ENCODE measurements at regions not wholly inside any gene's neighbourhood (a gene's known extent, or its start where the extent isn't known, plus 50 kb on each side); places are given as distances from the start of the nearest gene placed in this dataset.

DNA sequence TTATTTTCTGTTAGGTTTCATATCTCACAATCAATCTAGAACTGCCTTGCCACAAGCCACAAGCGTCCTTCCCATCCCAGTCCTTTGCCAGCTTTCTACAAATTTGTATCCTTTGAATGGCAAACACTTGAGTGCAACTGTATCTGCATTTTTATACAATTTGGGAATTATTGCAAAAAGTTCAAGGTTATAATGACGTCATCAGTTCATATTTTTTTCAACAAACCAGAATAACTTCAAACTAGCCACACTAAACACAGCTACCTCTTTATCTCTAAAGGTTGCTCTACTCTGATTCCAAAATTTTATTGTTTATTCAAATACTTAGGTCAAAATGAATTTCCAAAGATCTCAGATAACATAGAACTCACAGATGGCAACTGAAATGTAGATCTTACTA is 877.1 kb downstream of the TMEM182 start:
- Histone ChIP-seq H3K27ac (no peak overlapping the region), H3K36me3 (no peaks in the 10 kb centered on the region), H3K4me2 (no peak overlapping the region), H3K9ac (no peak overlapping the region), H3K9me3 (replicated peaks in 1 of 11) (no peaks in the 10 kb centered on the region), H3K4me1 (no peaks in the 10 kb centered on the region), H3K27me3 (no peaks in the 10 kb centered on the region), H4K20me1 (no peaks in the 10 kb centered on the region), H3K4me3 (no peak overlapping the region)
- no peak for TF ChIP-seq Cebpa-rat (IDR thresholded peaks at IDR 0.05)

DNA sequence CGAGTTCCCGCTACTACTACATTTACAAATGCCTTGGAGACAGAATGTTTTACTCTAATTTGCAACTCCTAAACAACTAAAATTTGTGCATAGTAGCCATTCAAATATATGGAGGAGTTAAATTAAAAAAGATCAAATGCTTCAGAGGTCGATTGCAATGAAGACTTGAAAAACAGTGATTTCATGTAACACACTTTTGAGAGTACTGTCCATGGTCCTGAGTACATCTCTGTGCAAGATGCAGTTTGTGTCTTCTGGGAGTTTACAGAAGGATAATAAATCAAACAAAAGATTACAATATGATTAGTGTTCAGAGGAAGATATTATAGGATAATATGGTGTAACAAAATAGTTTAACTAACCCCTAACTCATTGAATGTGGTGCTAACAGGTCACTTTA is 894.7 kb downstream of the TMEM182 start:
- TF ChIP-seq Cebpa-rat (IDR thresholded peaks at IDR 0.05): no peak
- no peaks in the 10 kb centered on the region for H3K36me3 ChIP-seq
- no peaks in the 10 kb centered on the region for H3K9me3 ChIP-seq (replicated peaks in 1 of 11)
- no peak overlapping the region for H3K4me3 ChIP-seq
- no peak overlapping the region for H3K27ac ChIP-seq
- no peak overlapping the region for H3K4me2 ChIP-seq
- H4K20me1 ChIP-seq: no peaks in the 10 kb centered on the region
- no peaks in the 10 kb centered on the region for H3K4me1 ChIP-seq
- H3K27me3 ChIP-seq: no peaks in the 10 kb centered on the region
- no peak overlapping the region for H3K9ac ChIP-seq

DNA sequence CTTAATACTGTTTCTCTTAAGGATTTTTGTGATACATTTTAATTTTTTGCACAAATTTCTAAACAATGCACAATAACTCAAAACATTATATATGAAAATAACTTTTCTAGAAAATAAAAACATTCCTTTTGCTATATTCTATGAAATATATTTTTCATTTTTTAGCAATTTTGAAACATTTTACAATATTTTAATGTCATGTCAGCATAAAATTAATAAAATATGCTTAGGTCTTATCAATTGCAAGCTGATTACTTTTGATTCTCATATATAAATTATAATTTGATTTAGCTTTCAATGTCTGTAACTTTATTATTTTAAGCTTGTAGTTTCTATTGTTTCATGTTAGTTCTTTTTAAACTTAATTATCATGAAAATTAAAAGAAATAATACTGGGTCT is 898.7 kb downstream of the TMEM182 start:
- Histone ChIP-seq H3K36me3 (no peaks in the 10 kb centered on the region), H3K9me3 (replicated peaks in 1 of 11) (no peaks in the 10 kb centered on the region), H3K27ac (no peak overlapping the region), H3K4me1 (no peaks in the 10 kb centered on the region), H4K20me1 (no peaks in the 10 kb centered on the region), H3K27me3 (no peaks in the 10 kb centered on the region), H3K4me2 (no peak overlapping the region), H3K9ac (no peak overlapping the region), H3K4me3 (no peak overlapping the region)
- no peak for TF ChIP-seq Cebpa-rat (IDR thresholded peaks at IDR 0.05)

DNA sequence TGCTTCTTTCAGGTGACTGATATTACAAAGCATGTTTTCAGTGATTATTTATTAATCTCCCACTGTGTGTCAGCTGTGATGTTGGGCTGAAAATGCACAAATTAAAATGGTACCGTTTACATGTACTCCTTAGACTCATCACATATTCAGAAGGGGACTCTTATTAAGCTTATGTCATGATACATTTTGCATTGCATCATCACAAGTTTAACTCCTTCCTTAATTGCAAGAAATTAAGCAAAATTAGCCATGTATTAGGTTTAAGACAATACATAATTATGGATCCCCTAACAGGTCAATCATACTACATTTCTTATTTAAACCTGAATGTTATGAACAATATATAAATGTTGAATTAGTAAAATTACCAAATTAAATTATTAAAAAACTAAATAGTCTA is 899.1 kb downstream of the TMEM182 start:
- no peak overlapping the region for H3K4me2 ChIP-seq
- no peak overlapping the region for H3K27ac ChIP-seq
- no peaks in the 10 kb centered on the region for H4K20me1 ChIP-seq
- no peaks in the 10 kb centered on the region for H3K4me1 ChIP-seq
- H3K9me3 ChIP-seq (replicated peaks in 1 of 11): no peaks in the 10 kb centered on the region
- TF ChIP-seq Cebpa-rat (IDR thresholded peaks at IDR 0.05): no peak
- H3K27me3 ChIP-seq: no peaks in the 10 kb centered on the region
- H3K4me3 ChIP-seq: no peak overlapping the region
- H3K36me3 ChIP-seq: no peaks in the 10 kb centered on the region
- H3K9ac ChIP-seq: no peak overlapping the region

DNA sequence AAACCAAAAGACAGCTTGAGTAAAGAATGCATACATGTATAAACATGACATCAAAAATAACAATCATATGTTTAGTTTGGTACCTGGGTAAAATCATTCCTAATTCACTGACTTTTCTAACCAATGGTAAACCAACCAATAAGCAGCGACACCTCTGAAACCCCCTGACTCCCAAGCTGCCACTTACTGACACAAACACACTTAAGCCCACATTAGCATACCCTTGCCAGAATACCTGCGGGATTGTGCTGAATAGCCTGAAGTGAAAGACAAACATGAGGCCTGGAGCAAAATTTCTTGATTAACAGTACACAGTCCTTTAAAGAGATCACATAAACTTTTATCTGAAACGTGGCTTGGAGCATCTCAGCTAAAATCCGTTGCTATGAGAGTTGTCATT is 902.9 kb downstream of the TMEM182 start:
- Histone ChIP-seq H3K9ac (no peak overlapping the region), H3K4me2 (no peak overlapping the region), H4K20me1 (no peaks in the 10 kb centered on the region), H3K36me3 (no peaks in the 10 kb centered on the region), H3K27me3 (no peaks in the 10 kb centered on the region), H3K9me3 (replicated peaks in 1 of 11) (no peaks in the 10 kb centered on the region), H3K4me3 (no peak overlapping the region), H3K27ac (no peak overlapping the region), H3K4me1 (no peaks in the 10 kb centered on the region)
- no peak for TF ChIP-seq Cebpa-rat (IDR thresholded peaks at IDR 0.05)

DNA sequence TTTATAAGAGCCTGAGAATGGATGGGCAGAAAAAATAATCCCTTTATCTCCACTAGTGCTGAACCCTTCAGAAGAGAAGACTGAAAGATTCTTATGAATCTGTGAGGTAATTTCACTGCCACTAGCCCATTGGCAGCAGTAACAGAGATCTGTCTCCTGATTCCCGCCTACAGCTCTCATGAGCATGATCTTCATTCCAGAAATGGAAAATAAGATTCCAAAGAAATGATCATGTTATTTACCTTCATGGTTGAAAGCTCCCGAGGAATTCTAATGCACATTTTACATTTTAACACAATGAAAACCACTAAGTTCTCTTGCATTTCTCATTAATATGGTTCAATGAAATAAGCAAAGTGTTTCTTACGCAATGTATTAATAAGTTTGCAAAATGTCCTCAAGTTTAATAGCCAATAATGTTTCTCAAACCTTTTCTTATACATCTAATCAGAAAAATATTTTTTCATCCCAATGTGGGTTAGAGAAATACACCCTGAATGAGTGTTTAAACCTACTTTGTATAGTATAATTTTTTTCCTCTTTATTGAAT is 905.6 kb downstream of the TMEM182 start:
- Histone ChIP-seq H3K27ac (no peak overlapping the region), H3K9ac (no peak overlapping the region), H3K4me1 (no peaks in the 10 kb centered on the region), H4K20me1 (no peaks in the 10 kb centered on the region), H3K4me2 (no peak overlapping the region), H3K4me3 (no peak overlapping the region), H3K9me3 (replicated peaks in 1 of 11) (0 out of 22 replicates have a peak, but pooled peaks cover 0 to 3% (median 0%) of the 10 kb centered on the region in 11 experiments), H3K27me3 (no peaks in the 10 kb centered on the region), H3K36me3 (no peaks in the 10 kb centered on the region)
- no peak for TF ChIP-seq Cebpa-rat (IDR thresholded peaks at IDR 0.05)

DNA sequence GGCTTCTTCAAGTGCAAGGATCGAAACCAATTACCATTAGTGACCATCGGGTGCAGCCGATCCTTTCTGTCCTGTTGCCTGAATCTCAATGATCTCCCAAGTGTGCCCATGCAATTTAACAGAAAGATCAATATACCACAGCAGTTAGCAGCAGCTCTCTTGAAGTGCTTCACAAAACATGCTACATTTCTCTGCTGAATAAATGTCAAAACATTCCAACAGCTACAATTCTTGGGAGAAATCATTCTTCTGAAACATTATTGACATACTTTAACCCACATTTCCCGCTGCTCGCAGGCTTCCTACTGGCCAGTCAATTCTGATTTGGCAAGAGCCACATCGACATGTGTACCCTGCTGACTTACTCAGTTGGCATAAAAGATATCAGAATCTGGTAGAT is 907.7 kb downstream of the TMEM182 start:
- no peak for TF ChIP-seq Cebpa-rat (IDR thresholded peaks at IDR 0.05)
- H3K9ac ChIP-seq: no peak overlapping the region
- no peak overlapping the region for H3K4me3 ChIP-seq
- 0 out of 22 replicates have a peak, but pooled peaks cover 0 to 3% (median 0%) of the 10 kb centered on the region in 11 experiments for H3K9me3 ChIP-seq (replicated peaks in 1 of 11)
- no peaks in the 10 kb centered on the region for H3K4me1 ChIP-seq
- H3K27ac ChIP-seq: no peak overlapping the region
- H3K27me3 ChIP-seq: no peaks in the 10 kb centered on the region
- no peaks in the 10 kb centered on the region for H4K20me1 ChIP-seq
- H3K36me3 ChIP-seq: no peaks in the 10 kb centered on the region
- H3K4me2 ChIP-seq: no peak overlapping the region
